Kidney epithelial cell (primary cell): ENCODE measurements at regions not wholly inside any gene's neighbourhood (a gene's known extent, or its start where the extent isn't known, plus 50 kb on each side); places are given as distances from the start of the nearest gene placed in this dataset.

Source experiments
- DNase-seq: peaks from one replicate; pipeline ENCODE4 v3.0.0-alpha.2; 2010; ENCODE audit warnings: low read depth
- H3K27me3 ChIP-seq: 2 replicates; pipeline ENCODE4 v1.6.0; 2011; ENCODE audit warnings: low read length; ENCODE audit not compliant: control insufficient read depth, insufficient read depth
- H3K36me3 ChIP-seq: 2 replicates; pipeline ENCODE4 v1.5.1; 2011; ENCODE audit warnings: low read length; ENCODE audit not compliant: control insufficient read depth, insufficient read depth
- H3K4me3 ChIP-seq: 2 replicates; pipeline ENCODE4 v1.5.1; 2011; ENCODE audit warnings: low read depth, mild to moderate bottlenecking, control low read depth, low read length
- TF ChIP-seq, protein P1 (sequence below): IDR thresholded peaks from 2 replicates; pipeline ENCODE4 v1.5.1; 2011; ENCODE audit warnings: mild to moderate bottlenecking, moderate library complexity, low read length, control low read depth, inconsistent platforms; ENCODE audit not compliant: insufficient read depth, poor library complexity, severe bottlenecking

- peak; percentile 39 for DNase-seq
- Histone ChIP-seq H3K4me3 (no peak overlapping the region), H3K27me3 (no peaks in the 10 kb centered on the region), H3K36me3 (no peaks in the 10 kb centered on the region)
- TF ChIP-seq, protein P1, sequence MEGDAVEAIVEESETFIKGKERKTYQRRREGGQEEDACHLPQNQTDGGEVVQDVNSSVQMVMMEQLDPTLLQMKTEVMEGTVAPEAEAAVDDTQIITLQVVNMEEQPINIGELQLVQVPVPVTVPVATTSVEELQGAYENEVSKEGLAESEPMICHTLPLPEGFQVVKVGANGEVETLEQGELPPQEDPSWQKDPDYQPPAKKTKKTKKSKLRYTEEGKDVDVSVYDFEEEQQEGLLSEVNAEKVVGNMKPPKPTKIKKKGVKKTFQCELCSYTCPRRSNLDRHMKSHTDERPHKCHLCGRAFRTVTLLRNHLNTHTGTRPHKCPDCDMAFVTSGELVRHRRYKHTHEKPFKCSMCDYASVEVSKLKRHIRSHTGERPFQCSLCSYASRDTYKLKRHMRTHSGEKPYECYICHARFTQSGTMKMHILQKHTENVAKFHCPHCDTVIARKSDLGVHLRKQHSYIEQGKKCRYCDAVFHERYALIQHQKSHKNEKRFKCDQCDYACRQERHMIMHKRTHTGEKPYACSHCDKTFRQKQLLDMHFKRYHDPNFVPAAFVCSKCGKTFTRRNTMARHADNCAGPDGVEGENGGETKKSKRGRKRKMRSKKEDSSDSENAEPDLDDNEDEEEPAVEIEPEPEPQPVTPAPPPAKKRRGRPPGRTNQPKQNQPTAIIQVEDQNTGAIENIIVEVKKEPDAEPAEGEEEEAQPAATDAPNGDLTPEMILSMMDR: peak; percentile 23
These were observed 136.3 kb downstream of the FOXD1 start for GRCh38 chr5:73312146-73312871.

- TF ChIP-seq, protein P1: no peak
- Histone ChIP-seq H3K27me3 (no peaks in the 10 kb centered on the region), H3K36me3 (no peaks in the 10 kb centered on the region), H3K4me3 (no peak overlapping the region)
- peak; percentile 65 for DNase-seq
These were observed 137.1 kb downstream of the FOXD1 start for GRCh38 chr5:73311291-73312110.

GRCh38 chr5:73307645-73308355, 134.8 kb downstream of the TMEM174 start:
- Histone ChIP-seq H3K4me3 (no peak overlapping the region), H3K36me3 (no peaks in the 10 kb centered on the region), H3K27me3 (peaks cover 8% of the 10 kb centered on the region)
- TF ChIP-seq, protein P1: no peak
- DNase-seq: no peak

GRCh38 chr5:73306741-73307275, 133.8 kb downstream of the TMEM174 start:
- Histone ChIP-seq H3K36me3 (no peaks in the 10 kb centered on the region), H3K27me3 (peaks cover 9% of the 10 kb centered on the region), H3K4me3 (no peak overlapping the region)
- no peak for DNase-seq
- TF ChIP-seq, protein P1: no peak

DNA sequence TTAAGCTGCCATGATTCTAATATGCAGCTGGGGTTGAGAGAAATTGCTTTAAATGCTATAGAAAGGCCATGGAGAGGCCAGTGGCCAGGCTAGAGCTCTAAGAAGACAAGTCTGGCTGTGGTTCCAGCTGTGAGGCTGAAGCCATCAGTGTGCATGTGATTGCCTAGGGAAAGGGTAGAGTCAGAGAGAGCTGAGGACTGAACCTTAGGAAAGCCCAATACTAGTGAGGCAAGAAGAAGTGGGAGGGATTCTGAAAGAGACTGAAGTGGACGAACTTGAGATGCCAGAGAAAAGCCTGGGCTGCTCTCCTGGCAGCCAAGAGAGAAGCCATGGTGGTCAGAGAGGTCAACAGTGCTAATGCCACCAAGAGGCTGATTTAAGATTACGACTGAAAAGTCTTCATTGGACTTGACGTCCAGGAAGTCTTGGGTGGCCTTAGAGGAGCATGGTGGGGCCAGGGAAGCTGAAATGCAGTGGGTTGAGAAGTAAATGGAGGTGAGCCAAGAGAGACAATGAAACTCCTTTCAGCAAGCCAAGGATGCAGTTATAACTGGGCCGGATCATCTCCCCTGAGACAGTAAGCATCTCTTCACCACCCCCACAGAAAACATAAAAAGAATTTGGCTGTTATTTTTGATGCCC, 133.2 kb downstream of the TMEM174 start:
- Histone ChIP-seq H3K27me3 (peaks cover 13% of the 10 kb centered on the region), H3K4me3 (no peak overlapping the region), H3K36me3 (no peaks in the 10 kb centered on the region)
- TF ChIP-seq, protein P1: no peak
- DNase-seq: no peak
